SK-N-SH (cell line): ENCODE measurements at regions not wholly inside any gene's neighbourhood (a gene's known extent, or its start where the extent isn't known, plus 50 kb on each side); places are given as distances from the start of the nearest gene placed in this dataset.

ENCODE experiments used
- CHD2 ChIP-seq: fragments of 150-350 bp; IDR thresholded peaks from 2 replicates; pipeline ENCODE4 v1.6.1; 2018; ENCODE audit warnings: low read length; ENCODE audit not compliant: partially characterized antibody
- ELF1 ChIP-seq: IDR thresholded peaks from 2 replicates; pipeline ENCODE4 v1.4.0; 2012
- EP300 ChIP-seq, 2 experiments: IDR thresholded peaks; 2 replicates each; pipeline versions ENCODE4 v1.4.0 to v1.6.1; 2012; ENCODE audit warnings: borderline replicate concordance in 1 of 2, low read depth in 1 of 2, low read length in 1 of 2
- FOXM1 ChIP-seq: IDR thresholded peaks from 2 replicates; pipeline ENCODE4 v1.4.0; 2012; ENCODE audit warnings: low read depth, mild to moderate bottlenecking
- GABPA ChIP-seq: IDR thresholded peaks from 2 replicates; pipeline ENCODE4 v1.4.0; 2012; ENCODE audit warnings: low read depth, mild to moderate bottlenecking
- IRF3 ChIP-seq: fragments of 150-350 bp; IDR thresholded peaks from 2 replicates; pipeline ENCODE4 v1.6.1; 2016; ENCODE audit warnings: mild to moderate bottlenecking, low read depth, low read length
- MAX ChIP-seq: IDR thresholded peaks from 2 replicates; pipeline ENCODE4 v1.4.0; 2012; ENCODE audit warnings: low read depth
- MEF2A ChIP-seq: IDR thresholded peaks from 2 replicates; pipeline ENCODE4 v1.4.0; 2012; ENCODE audit warnings: low read depth, borderline replicate concordance
- NRF1 ChIP-seq: IDR thresholded peaks from 2 replicates; pipeline ENCODE4 v1.6.1; 2012; ENCODE audit warnings: low read depth, mild to moderate bottlenecking, low read length
- RAD21 ChIP-seq: IDR thresholded peaks from 2 replicates; pipeline ENCODE4 v1.6.1; 2012; ENCODE audit warnings: mild to moderate bottlenecking, low read length
- RCOR1 ChIP-seq: fragments of 150-350 bp; IDR thresholded peaks from 2 replicates; pipeline ENCODE4 v1.6.1; 2017; ENCODE audit warnings: antibody characterized with exemption, low read length
- REST ChIP-seq: IDR thresholded peaks from 2 replicates; pipeline ENCODE4 v1.6.1; 2012; ENCODE audit warnings: mild to moderate bottlenecking, low read depth, low read length, moderate library complexity
- SMC3 ChIP-seq: IDR thresholded peaks from 2 replicates; pipeline ENCODE4 v1.6.1; 2012; ENCODE audit warnings: low read depth, low read length, improper control_type of control experiment
- TAF1 ChIP-seq: IDR thresholded peaks from 2 replicates; pipeline ENCODE4 v1.6.1; 2012; ENCODE audit warnings: low read depth, mild to moderate bottlenecking, low read length, moderate library complexity, borderline replicate concordance
- TCF12 ChIP-seq: IDR thresholded peaks from 2 replicates; pipeline ENCODE4 v1.4.0; 2012
- TEAD4 ChIP-seq: IDR thresholded peaks from 2 replicates; pipeline ENCODE4 v1.4.0; 2012; ENCODE audit warnings: mild to moderate bottlenecking, borderline replicate concordance; ENCODE audit not compliant: insufficient read depth
- ZBTB33 ChIP-seq: IDR thresholded peaks from 2 replicates; pipeline ENCODE4 v1.4.0; 2012; ENCODE audit warnings: low read depth, borderline replicate concordance

GRCh38 chr2:190819840-190820301 is 60.8 kb upstream of the GLS start (continued):
- TF ChIP-seq ZBTB33 (peak; percentile 78; the same call in 1 of the 2 replicates), IRF3 (no peak), CHD2 (peak; percentile 78), EP300 (IDR thresholded peaks at IDR 0.05; ENCODE audit: borderline replicate concordance in 1 of 2, low read depth in 1 of 2, low read length in 1 of 2) (peak; percentile 92 to 98), TCF12 (peak; percentile 100), FOXM1 (peak; percentile 97), MAX (no peak), RAD21 (peak; percentile 31), TEAD4 (peak; percentile 98), SMC3 (no peak), RCOR1 (peak; percentile 87; the same call in 1 of the 2 replicates), GABPA (no peak), ELF1 (0 out of 2 replicates have a peak, but pooled peaks have one; percentile 35), MEF2A (peak; percentile 58), NRF1 (no peak), TAF1 (0 out of 2 replicates have a peak, but pooled peaks have one; percentile 32), REST (no peak)
